AG04450 (cell line): ENCODE measurements at regions not wholly inside any gene's neighbourhood (a gene's known extent, or its start where the extent isn't known, plus 50 kb on each side); places are given as distances from the start of the nearest gene placed in this dataset.

Source experiments
- CTCF ChIA-PET: fragments of 300-600, 350-600 bp; formaldehyde crosslinking; extraction: SDS; loops from one replicate; lab custom pipeline; 2022; ENCODE audit warnings: antibody characterized with exemption, inconsistent platforms; lab: Charles Lee
- POLR2A ChIA-PET: fragments of 350-600 bp; formaldehyde crosslinking; extraction: SDS; loops from one replicate; lab custom pipeline; 2021; ENCODE audit warnings: antibody characterized with exemption, inconsistent platforms; lab: Yijun Ruan, JAX
- DNase-seq: peaks from one replicate; pipeline ENCODE4 v3.0.0-alpha.2; 2011; ENCODE audit warnings: low read depth, low spot score
- H3K27ac ChIP-seq: one replicate; pipeline ENCODE4 v1.5.1; 2012; ENCODE audit warnings: low read depth, low read length, control low read depth
- H3K27me3 ChIP-seq: one replicate; pipeline ENCODE4 v1.6.0; 2012; ENCODE audit warnings: low read length; ENCODE audit not compliant: control insufficient read depth, insufficient read depth
- H3K4me3 ChIP-seq: 2 replicates; pipeline ENCODE4 v1.5.1; 2011; ENCODE audit warnings: mild to moderate bottlenecking, low read depth, low read length, control low read depth
- H3K9me3 ChIP-seq: 2 replicates; pipeline ENCODE4 v1.5.1; 2012; ENCODE audit warnings: low read length; ENCODE audit not compliant: control insufficient read depth, insufficient read depth
- TF ChIP-seq, protein P1 (sequence below): IDR thresholded peaks from 2 replicates; pipeline ENCODE4 v1.5.1; 2011; ENCODE audit warnings: low read depth, low read length, control low read depth, inconsistent platforms

DNA sequence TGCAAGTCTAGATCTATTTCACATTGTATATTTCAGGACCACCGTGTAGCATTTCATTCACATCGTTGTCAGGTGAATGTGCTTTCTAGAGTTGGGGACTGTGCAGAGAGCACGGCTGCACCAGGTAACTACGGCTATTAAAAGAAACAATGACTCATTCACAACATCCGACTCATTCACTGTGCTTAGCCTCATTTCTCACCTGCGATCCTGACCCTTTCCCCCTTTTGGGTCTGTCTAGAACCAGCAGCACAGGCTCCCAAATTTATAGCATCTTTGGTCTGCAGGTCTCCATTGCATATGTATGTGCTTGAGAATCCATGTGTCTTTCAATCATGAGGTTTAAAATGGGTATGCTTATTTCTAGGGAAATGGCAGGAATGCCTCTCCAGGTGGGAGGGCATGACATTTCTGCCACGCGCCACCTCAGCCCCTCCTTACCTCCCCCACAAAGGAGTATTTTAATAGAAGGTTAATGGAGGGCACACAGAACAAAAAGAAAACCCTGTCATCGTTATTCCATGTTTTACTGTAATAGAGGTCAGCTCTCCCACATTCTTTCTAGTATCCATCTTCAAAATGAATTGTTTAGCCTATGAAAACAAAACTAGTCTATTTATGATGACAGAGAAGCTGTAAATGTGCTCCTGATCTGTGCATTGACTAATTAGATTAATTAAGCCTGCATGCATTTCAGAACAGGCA is 246.7 kb upstream of the EPHA4 start:
- Histone ChIP-seq H3K27ac (no peak overlapping the region), H3K9me3 (no peaks in the 10 kb centered on the region), H3K27me3 (no peaks in the 10 kb centered on the region), H3K4me3 (no peak overlapping the region)
- TF ChIP-seq, protein P1, sequence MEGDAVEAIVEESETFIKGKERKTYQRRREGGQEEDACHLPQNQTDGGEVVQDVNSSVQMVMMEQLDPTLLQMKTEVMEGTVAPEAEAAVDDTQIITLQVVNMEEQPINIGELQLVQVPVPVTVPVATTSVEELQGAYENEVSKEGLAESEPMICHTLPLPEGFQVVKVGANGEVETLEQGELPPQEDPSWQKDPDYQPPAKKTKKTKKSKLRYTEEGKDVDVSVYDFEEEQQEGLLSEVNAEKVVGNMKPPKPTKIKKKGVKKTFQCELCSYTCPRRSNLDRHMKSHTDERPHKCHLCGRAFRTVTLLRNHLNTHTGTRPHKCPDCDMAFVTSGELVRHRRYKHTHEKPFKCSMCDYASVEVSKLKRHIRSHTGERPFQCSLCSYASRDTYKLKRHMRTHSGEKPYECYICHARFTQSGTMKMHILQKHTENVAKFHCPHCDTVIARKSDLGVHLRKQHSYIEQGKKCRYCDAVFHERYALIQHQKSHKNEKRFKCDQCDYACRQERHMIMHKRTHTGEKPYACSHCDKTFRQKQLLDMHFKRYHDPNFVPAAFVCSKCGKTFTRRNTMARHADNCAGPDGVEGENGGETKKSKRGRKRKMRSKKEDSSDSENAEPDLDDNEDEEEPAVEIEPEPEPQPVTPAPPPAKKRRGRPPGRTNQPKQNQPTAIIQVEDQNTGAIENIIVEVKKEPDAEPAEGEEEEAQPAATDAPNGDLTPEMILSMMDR: no peak
- DNase-seq: no peak
- ChIA-PET POLR2A (no interaction called here), CTCF (no interaction called here)

DNA sequence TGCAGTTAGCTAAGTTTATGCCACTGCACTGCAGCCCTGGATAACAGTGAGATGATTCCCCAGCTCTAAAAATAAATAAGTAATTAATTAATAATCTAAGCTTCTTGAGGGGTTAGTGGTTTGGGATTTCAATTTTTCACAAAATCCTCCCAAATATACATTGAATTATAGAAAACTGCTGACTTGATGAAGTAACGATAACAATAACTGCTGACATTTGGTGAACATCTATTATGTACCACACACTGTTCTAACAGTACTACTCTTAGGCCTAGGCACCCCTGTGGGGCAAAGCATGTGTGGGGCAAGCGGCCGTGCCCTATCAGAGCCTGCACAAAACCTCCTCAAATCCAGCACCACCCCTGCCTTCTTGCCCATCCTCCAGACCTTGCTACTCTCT is 245.8 kb upstream of the EPHA4 start:
- H3K27me3 ChIP-seq: no peaks in the 10 kb centered on the region
- no peak overlapping the region for H3K4me3 ChIP-seq
- no peak for DNase-seq
- TF ChIP-seq, protein P1: no peak
- H3K9me3 ChIP-seq: no peaks in the 10 kb centered on the region
- no peak overlapping the region for H3K27ac ChIP-seq
- CTCF ChIA-PET: no interaction called here
- POLR2A ChIA-PET: no interaction called here

DNA sequence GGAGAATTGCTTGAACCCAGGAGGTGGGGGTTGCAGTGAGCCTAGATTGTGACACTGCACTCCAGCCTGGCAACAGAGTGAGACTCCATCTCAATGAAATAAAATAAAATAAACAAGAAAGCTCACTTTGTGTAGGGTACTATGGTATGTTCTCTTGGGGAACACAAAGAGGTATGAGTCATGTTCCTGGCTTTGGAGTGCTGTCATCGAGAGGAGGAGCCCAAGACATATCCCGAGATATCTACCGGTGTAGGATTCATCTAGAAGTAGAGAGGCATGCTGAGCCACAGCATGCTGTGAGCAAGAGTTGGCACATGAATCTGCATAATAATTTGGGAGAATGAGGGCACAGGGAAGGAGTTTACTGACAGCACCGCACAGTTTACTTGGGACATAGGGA is 244.9 kb upstream of the EPHA4 start:
- Histone ChIP-seq H3K9me3 (no peaks in the 10 kb centered on the region), H3K27me3 (no peaks in the 10 kb centered on the region), H3K27ac (no peak overlapping the region), H3K4me3 (no peak overlapping the region)
- no peak for DNase-seq
- ChIA-PET CTCF (no interaction called here), POLR2A (no interaction called here)
- TF ChIP-seq, protein P1: no peak

DNA sequence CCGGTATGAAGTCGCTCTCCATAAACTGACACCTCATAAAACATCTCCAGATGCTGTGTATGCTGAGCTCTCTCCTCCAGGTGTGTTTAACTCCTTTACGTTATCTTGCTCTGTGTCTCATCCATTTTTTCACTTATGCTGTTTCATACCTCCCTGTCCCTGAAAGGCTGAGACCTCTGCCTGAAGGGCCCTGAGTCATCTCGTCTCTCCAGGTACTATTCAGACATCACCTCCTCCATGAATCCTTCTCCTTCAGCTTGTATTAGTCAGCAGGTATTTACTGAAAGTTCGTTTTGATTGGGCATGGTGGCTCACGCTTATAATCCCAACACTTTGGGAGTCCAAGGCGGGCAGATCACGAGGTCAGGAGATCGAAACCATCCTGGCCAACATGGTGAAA is 244.5 kb upstream of the EPHA4 start:
- DNase-seq: no peak
- POLR2A ChIA-PET: no interaction called here
- no peaks in the 10 kb centered on the region for H3K27me3 ChIP-seq
- no peak overlapping the region for H3K27ac ChIP-seq
- H3K4me3 ChIP-seq: no peak overlapping the region
- TF ChIP-seq, protein P1: no peak
- CTCF ChIA-PET: no interaction called here
- H3K9me3 ChIP-seq: no peaks in the 10 kb centered on the region

DNA sequence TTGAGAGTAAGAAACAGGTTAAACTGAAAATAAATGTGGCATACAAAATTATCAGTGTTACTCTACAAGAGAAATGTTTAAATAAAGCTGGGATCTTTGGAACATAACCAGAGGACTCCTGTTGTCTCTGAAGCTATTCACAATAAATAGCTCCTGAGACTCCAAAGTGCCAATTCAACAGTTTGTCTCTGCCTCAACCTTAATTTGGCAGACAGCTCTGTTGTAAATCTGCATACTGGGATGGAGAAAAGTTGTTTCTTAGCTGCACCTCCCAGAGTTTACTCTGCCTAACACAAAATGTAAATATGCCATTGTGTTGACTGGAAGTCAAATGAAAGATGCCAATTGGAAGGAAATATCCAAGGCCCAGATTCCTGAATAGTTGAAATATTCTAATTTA is 238.5 kb upstream of the EPHA4 start:
- TF ChIP-seq, protein P1: no peak
- CTCF ChIA-PET: no interaction called here

More for the DNA sequence above, 238.5 kb upstream of the EPHA4 start:
- POLR2A ChIA-PET: no interaction called here
- Histone ChIP-seq H3K27me3 (no peaks in the 10 kb centered on the region), H3K4me3 (no peak overlapping the region), H3K9me3 (no peaks in the 10 kb centered on the region), H3K27ac (no peak overlapping the region)
- no peak for DNase-seq
